Activated T-helper 2 cell treated with anti-CD3 and anti-CD28 coated beads, Interferon-gamma antibody, Interleukin-2, Interleukin-4, amounts not matched to agents 10 μg/mL and 5 μg/mL and 100 μg/mL, durations not matched to agents 14 hours and 24 hours and 36 hours (primary cell): ENCODE measurements at regions not wholly inside any gene's neighbourhood (a gene's known extent, or its start where the extent isn't known, plus 50 kb on each side); places are given as distances from the start of the nearest gene placed in this dataset.

Source experiments
- DNase-seq: peaks from one replicate; pipeline ENCODE4 v3.0.0; 2021; ENCODE audit warnings: low spot score
- H3K27ac Mint-ChIP-seq: one replicate; pipeline ENCODE4 v1.8.0; 2021; ENCODE audit warnings: mixed read lengths
- H3K27me3 Mint-ChIP-seq: one replicate; pipeline ENCODE4 v1.8.0; 2021; ENCODE audit warnings: low read depth, mixed read lengths
- H3K36me3 Mint-ChIP-seq: one replicate; pipeline ENCODE4 v1.8.0; 2021; ENCODE audit warnings: low read depth, mixed read lengths
- H3K4me1 Mint-ChIP-seq: one replicate; pipeline ENCODE4 v1.8.0; 2021; ENCODE audit warnings: low read depth, mixed read lengths
- H3K4me3 Mint-ChIP-seq: one replicate; pipeline ENCODE4 v1.8.0; 2021; ENCODE audit warnings: low read depth, mild to moderate bottlenecking, moderate library complexity, mixed read lengths
- H3K9me3 Mint-ChIP-seq: one replicate; pipeline ENCODE4 v1.8.0; 2021; ENCODE audit warnings: mixed read lengths
- intact Hi-C: fragments of 100-400 bp; cut with micrococcal nuclease; formaldehyde crosslinking; loops from one replicate; pipeline ENCODE4 v1.15.1; 2023

DNA sequence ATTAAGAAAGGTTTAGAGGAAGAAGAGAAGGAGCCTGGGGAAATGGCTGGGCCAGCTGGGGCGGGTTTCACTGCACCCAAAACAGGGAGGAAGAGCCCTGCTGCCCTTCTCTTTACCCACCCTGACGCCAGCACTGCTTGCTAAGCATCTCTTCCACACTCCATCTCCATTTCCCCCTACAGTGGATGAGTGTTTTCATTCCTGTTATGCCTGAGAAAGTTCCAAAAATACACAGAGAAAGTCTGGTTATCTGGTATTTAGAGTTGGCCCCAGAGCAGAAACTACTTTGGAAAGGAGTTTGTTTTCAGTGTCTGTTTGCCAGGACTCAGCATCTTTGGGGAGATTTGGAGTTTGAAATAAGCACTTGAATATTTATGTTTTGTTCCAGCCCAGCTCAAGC, 451.0 kb downstream of the SLC4A3 start:
- no peak overlapping the region for H3K4me3 Mint-ChIP-seq
- H3K36me3 Mint-ChIP-seq: no peaks in the 10 kb centered on the region
- no peaks in the 10 kb centered on the region for H3K4me1 Mint-ChIP-seq
- no peak for DNase-seq
- no peaks in the 10 kb centered on the region for H3K9me3 Mint-ChIP-seq
- intact Hi-C loops: no loop called here
- no peaks in the 10 kb centered on the region for H3K27me3 Mint-ChIP-seq
- H3K27ac Mint-ChIP-seq: no peak overlapping the region

DNA sequence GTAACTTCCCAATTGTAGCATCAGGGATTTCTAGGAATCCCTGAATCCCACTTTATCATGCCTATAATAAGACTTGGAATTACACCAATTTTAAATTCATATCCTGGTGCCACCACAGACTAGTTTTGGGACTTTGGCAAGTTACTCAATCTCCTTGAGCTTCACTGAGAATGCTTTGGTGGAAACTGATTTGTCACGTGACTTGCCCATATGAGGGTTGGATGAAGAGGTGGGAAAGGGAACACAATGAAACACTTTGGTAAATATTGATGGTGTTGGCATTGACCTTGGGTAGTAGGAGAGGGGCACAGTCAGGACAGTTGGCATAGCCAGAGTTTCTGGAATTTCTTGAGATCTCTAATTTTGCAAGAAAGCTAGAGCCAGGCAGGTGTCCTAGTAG, 452.2 kb downstream of the SLC4A3 start:
- Mint-ChIP-seq H3K27ac (no peak overlapping the region), H3K9me3 (no peaks in the 10 kb centered on the region), H3K4me1 (no peaks in the 10 kb centered on the region), H3K36me3 (no peaks in the 10 kb centered on the region), H3K27me3 (no peaks in the 10 kb centered on the region), H3K4me3 (no peak overlapping the region)
- intact Hi-C loops: no loop called here
- no peak for DNase-seq

DNA sequence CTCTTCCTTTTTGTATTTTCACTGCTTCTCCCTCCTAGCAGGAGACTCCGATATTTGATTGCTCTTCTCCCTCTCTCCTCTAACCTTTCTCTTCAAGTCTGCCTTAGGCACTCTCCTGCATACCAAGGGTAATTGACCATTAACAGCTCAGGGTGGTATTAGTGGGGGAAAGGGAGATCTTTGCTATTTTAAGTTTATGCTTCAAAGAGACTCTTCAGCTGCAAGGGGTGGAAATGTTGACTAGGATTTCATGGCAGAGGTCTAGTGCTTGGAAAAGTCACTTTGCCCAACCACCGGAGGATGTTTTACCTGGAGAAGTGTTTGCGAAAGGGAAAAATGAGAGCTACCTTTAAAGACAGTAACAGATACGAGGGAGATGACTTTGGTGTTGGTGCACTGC, 453.7 kb downstream of the SLC4A3 start:
- Mint-ChIP-seq H3K27me3 (no peaks in the 10 kb centered on the region), H3K4me3 (no peak overlapping the region), H3K27ac (no peak overlapping the region), H3K9me3 (no peaks in the 10 kb centered on the region), H3K36me3 (no peaks in the 10 kb centered on the region), H3K4me1 (no peaks in the 10 kb centered on the region)
- no peak for DNase-seq
- intact Hi-C loops: no loop called here

DNA sequence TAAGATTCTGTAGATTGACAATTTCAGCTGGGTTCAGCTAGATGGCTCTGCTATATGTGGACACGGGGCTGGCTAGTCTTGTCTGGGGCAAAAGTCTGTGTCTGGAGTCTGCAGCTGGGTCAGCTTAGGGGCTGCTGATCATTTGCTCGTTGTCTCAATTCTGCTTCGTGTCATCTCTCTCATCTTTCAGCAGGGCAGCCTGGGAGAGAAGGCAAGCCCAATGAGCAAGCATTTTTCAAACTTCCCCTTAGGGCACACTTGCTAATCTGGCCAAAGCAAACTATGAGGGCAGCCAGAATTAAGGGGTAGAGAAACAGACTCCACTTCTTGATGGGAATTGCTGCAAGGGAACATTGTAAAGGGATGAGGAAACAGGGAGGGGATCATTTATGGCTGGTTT, 462.6 kb downstream of the SLC4A3 start:
- no peak overlapping the region for H3K27ac Mint-ChIP-seq
- H3K27me3 Mint-ChIP-seq: no peaks in the 10 kb centered on the region
- H3K9me3 Mint-ChIP-seq: no peaks in the 10 kb centered on the region
- H3K36me3 Mint-ChIP-seq: no peaks in the 10 kb centered on the region
- intact Hi-C loops: no loop called here
- H3K4me1 Mint-ChIP-seq: no peaks in the 10 kb centered on the region
- DNase-seq: no peak
- H3K4me3 Mint-ChIP-seq: no peak overlapping the region

DNA sequence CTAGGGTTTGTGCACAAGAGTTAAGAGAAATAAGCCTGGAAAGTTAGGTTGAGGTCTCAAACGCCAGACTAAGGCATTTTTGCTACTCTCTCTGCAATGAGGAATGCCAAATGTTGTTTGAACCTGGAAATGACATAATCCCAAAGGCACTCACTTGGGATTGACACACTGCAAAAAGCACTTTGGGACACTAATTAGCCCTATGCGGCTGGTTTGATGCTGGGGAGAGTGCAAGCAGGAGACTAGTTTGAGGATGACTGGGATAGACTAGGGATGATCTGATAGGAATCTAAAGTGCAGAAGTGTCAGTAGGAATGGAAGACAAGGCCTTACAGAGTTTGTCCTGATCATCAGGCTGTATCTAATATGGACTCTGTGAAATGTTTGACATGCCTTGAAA, 469.0 kb downstream of the SLC4A3 start:
- intact Hi-C loops: no loop called here

DNA sequence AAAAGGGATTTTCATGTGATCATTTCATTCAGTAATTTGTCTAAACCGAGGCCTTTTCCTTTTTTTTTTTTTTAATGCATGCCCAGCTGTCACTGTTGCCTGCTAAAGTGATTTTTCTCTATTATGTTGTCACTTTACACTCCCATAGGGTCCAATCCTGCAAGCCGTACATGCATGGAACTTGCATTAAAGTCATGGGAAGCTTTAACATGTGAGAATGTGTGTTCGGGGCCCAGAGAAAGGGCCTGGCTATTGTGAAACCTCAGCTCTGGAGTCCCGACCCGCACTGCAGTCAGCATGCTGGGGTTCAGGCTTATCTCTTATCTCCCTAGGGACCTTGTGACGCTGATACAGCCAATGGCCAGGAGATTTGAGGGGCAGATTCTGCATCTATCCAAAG, 474.6 kb downstream of the SLC4A3 start:
- intact Hi-C loops: no loop called here
- H3K9me3 Mint-ChIP-seq: no peaks in the 10 kb centered on the region
- no peaks in the 10 kb centered on the region for H3K4me1 Mint-ChIP-seq
- H3K27me3 Mint-ChIP-seq: no peaks in the 10 kb centered on the region
- no peaks in the 10 kb centered on the region for H3K36me3 Mint-ChIP-seq
- DNase-seq: no peak
- H3K4me3 Mint-ChIP-seq: no peak overlapping the region
- no peak overlapping the region for H3K27ac Mint-ChIP-seq

More for the DNA sequence above, 469.0 kb downstream of the SLC4A3 start:
- Mint-ChIP-seq H3K27me3 (no peaks in the 10 kb centered on the region), H3K36me3 (no peaks in the 10 kb centered on the region), H3K4me1 (no peaks in the 10 kb centered on the region), H3K9me3 (no peaks in the 10 kb centered on the region), H3K27ac (no peak overlapping the region), H3K4me3 (no peak overlapping the region)
- no peak for DNase-seq

DNA sequence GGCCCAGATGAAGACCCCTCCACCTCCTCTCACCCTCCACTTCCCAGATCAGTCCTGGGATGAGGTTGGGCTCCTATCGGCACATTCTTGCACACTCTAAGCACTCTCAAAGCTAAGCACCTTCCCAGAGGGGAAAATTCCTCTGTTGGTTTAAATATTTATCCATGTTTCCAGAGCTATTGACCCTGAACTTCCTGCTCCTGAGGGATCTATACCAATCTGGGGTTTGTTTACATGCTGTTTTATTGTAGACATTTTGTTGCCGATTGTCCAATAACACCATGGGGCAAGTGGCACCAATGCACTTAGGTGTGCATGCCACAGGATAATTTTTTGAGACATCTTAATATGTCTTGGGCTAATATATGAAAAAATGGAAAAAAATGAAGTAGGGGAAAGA, 476.2 kb downstream of the SLC4A3 start:
- H3K27ac Mint-ChIP-seq: no peak overlapping the region
- intact Hi-C loops: no loop called here
- H3K27me3 Mint-ChIP-seq: no peaks in the 10 kb centered on the region
- H3K36me3 Mint-ChIP-seq: no peaks in the 10 kb centered on the region
- no peak for DNase-seq
- no peak overlapping the region for H3K4me3 Mint-ChIP-seq
- H3K9me3 Mint-ChIP-seq: no peaks in the 10 kb centered on the region
- H3K4me1 Mint-ChIP-seq: no peaks in the 10 kb centered on the region

DNA sequence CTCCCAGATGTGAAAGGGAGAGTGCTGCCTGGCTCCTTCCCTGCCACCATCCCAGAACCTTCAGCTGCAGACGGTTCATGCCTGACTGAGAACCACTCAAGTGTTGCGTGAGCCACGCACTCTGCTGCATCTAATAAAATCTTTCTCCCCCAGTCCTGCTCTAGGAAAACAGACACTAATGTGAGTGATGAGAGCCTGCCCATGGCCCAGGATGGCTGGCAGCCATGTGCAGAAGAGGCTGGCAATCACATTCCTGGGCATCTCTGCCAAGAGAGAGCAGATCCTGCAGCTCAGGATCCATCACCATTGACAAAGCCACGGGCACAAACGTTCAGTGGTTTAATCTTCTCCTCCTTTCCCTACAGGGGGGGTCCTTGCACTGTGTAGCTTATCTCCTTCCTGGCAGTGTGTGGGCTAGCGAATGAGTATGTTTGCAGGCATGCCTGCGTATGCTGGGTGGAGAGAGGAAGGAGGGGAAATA, 477.5 kb downstream of the SLC4A3 start:
- DNase-seq: no peak
- H3K4me3 Mint-ChIP-seq: no peak overlapping the region
- no peak overlapping the region for H3K27ac Mint-ChIP-seq
- no peaks in the 10 kb centered on the region for H3K27me3 Mint-ChIP-seq
- H3K4me1 Mint-ChIP-seq: no peaks in the 10 kb centered on the region
- intact Hi-C loops: no loop called here
- no peaks in the 10 kb centered on the region for H3K36me3 Mint-ChIP-seq
- no peaks in the 10 kb centered on the region for H3K9me3 Mint-ChIP-seq

DNA sequence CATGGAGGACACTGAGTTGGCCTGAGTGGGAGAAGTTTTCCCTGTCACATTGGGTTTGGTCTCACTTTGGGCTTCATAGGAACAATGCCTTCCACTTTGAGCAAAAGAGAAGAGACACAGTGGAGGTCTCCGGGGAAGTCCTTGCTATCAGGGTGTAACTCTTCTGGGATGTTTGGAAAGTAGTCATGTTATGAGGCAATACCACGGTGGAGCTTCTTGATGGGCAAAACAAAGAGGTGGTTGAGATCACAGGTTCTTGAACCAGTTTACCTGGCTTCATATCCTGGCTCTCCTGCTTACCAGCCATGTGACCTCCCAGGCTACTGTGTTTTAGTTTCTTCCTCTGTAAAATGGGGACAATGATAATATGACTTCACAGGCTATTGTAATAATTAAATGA, 478.6 kb downstream of the SLC4A3 start:
- H3K4me1 Mint-ChIP-seq: no peaks in the 10 kb centered on the region
- intact Hi-C loops: no loop called here
- no peaks in the 10 kb centered on the region for H3K27me3 Mint-ChIP-seq
- H3K4me3 Mint-ChIP-seq: no peak overlapping the region
- no peaks in the 10 kb centered on the region for H3K9me3 Mint-ChIP-seq
- H3K27ac Mint-ChIP-seq: no peak overlapping the region
- no peak for DNase-seq
- H3K36me3 Mint-ChIP-seq: no peaks in the 10 kb centered on the region

DNA sequence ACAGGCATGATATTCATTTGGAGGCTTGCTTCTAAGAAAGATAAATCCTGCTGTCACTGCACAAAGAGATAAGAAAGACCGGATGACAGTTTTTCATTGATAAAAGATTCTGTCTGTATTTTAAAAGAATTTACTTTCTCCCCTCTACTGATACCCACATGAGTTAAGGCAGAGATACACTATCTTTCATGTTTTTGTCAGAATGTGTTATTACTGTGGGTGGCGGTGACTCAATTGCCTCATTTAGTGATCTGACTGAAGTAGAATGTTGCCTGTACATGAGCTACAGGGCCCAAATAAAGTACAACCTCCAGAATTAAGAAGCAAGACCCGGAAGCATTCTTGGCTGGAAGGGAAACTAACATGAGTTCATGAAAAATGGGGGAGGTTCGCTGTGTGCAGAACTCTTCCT, 480.0 kb downstream of the SLC4A3 start:
- Mint-ChIP-seq H3K4me3 (no peak overlapping the region), H3K27ac (no peak overlapping the region), H3K9me3 (no peaks in the 10 kb centered on the region), H3K27me3 (no peaks in the 10 kb centered on the region), H3K36me3 (no peaks in the 10 kb centered on the region), H3K4me1 (no peaks in the 10 kb centered on the region)
- no peak for DNase-seq
- intact Hi-C loops: loop anchor here (1.0 kb wide), 1 partner anchor 40 kb away; no protein-coding TSS in a partner anchor

DNA sequence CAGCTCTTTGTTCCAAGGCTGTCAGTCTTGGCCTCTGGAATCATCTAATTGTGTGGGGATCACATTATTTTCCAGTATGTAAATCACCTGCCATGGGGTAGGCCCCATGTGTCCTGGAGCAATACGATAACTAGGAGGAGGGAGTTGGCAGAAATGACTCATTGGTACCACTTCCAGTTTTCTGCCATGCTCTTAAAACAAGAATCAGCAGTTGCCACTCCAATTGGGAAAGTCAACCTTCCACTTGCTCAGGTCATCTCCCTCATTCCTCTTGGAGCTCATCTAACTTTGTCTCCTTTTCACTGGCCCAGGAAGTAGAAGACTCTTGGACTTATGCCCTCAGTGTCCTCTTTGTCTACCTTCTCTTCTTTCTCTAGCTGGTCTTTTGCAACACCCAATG, 487.0 kb downstream of the SLC4A3 start:
- H3K27ac Mint-ChIP-seq: no peak overlapping the region
- H3K27me3 Mint-ChIP-seq: no peaks in the 10 kb centered on the region
- no peaks in the 10 kb centered on the region for H3K4me1 Mint-ChIP-seq
- no peak overlapping the region for H3K4me3 Mint-ChIP-seq
- DNase-seq: no peak
- H3K36me3 Mint-ChIP-seq: no peaks in the 10 kb centered on the region
- peaks cover 6% of the 10 kb centered on the region for H3K9me3 Mint-ChIP-seq
- intact Hi-C loops: no loop called here

DNA sequence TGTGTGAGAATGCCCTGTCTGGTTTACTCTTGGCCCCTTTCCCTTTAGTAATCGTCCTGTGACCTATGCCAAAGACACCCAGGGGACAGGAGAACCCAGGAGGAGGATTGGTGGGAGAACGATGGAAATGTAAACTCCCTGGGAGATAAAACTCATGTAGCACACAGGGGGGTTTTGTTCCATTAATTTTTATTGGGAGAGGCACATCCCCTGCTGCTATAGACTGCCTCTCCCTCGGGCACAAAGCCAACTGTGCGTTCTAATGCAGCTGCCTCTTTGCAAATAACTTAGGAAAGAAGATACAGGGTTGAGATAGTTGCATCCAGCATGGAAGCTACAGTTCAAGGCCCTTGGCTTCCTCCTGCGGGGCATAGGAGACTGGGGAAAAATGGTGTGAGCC, 489.6 kb downstream of the SLC4A3 start:
- no peaks in the 10 kb centered on the region for H3K4me1 Mint-ChIP-seq
- intact Hi-C loops: no loop called here
- no peak overlapping the region for H3K4me3 Mint-ChIP-seq
- H3K27ac Mint-ChIP-seq: no peak overlapping the region
- H3K27me3 Mint-ChIP-seq: no peaks in the 10 kb centered on the region
- H3K36me3 Mint-ChIP-seq: no peaks in the 10 kb centered on the region
- DNase-seq: no peak
- peaks cover 6% of the 10 kb centered on the region for H3K9me3 Mint-ChIP-seq

DNA sequence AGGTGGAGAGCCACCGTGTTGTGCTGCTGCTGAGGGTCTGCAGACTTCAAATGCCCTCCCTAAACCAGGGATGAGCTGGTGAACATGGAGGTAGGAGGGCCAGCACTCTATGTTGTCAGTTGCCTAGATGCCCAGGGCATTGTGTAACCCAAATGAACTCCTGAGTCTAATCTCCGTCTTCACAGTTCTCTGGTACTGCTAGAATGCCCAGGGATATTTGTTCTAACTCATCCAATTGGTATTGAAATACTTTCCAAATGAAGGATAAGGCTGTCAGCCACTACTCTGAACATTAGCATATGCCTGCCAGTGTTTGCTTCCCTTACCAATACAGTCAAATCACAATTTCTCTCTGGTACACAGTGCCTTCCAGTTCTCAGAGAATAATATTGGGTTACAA, 492.6 kb downstream of the SLC4A3 start:
- no peak for DNase-seq
- Mint-ChIP-seq H3K27me3 (no peaks in the 10 kb centered on the region), H3K36me3 (no peaks in the 10 kb centered on the region), H3K9me3 (peaks cover 3% of the 10 kb centered on the region), H3K4me1 (no peaks in the 10 kb centered on the region), H3K27ac (no peak overlapping the region), H3K4me3 (no peak overlapping the region)
- intact Hi-C loops: no loop called here

DNA sequence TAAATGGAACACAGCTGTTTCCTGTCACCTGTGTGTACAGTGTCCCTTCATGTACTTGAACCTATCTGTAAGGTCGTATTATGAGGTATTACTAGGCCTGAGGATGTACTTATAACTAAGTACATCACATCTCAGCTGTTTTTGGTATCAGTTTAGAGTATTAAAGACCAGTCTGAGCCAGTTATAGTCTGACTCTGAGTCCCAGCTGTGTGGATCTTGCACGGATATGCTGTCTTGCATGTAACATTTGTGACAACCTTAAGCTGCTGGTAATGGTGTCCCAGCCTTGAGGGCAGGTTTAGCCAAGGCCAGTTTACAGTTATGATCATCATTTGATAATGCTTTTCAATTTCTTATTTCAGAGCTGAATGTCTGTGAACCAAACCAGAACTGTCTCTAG, 496.3 kb downstream of the SLC4A3 start:
- Mint-ChIP-seq H3K9me3 (no peaks in the 10 kb centered on the region), H3K36me3 (no peaks in the 10 kb centered on the region), H3K4me1 (no peaks in the 10 kb centered on the region)

More for the DNA sequence above, 496.3 kb downstream of the SLC4A3 start:
- Mint-ChIP-seq H3K27me3 (no peaks in the 10 kb centered on the region), H3K4me3 (no peak overlapping the region), H3K27ac (no peak overlapping the region)
- intact Hi-C loops: no loop called here
- no peak for DNase-seq
